CD4-positive, alpha-beta T cell treated with Interleukin-17A for 4 hours (primary cell): ENCODE measurements at regions not wholly inside any gene's neighbourhood (a gene's known extent, or its start where the extent isn't known, plus 50 kb on each side); places are given as distances from the start of the nearest gene placed in this dataset.

Experiments used
- DNase-seq: peaks from one replicate; pipeline ENCODE4 v3.0.0-alpha.2; 2020; ENCODE audit warnings: mixed read lengths

- DNase-seq, result no peak
Measured at GRCh38 chr5:175388531-175388930, 55.5 kb downstream of the DRD1 start.

- no peak for DNase-seq
Measured at GRCh38 chr5:175387144-175387543, 56.8 kb downstream of the DRD1 start.

- DNase-seq, result no peak
Measured at GRCh38 chr5:175386526-175386925, 57.5 kb downstream of the DRD1 start.

- no peak for DNase-seq
Measured at GRCh38 chr5:175385691-175386362, 58.2 kb downstream of the DRD1 start.

- no peak for DNase-seq
Measured at GRCh38 chr5:175384724-175385552, 59.0 kb downstream of the DRD1 start.

GRCh38 chr5:175383350-175383749 lies 60.6 kb downstream of the DRD1 start:
- DNase-seq, result no peak

GRCh38 chr5:175382171-175382570 lies 61.8 kb downstream of the DRD1 start:
- no peak for DNase-seq

GRCh38 chr5:175381130-175381529 lies 62.9 kb downstream of the DRD1 start:
- no peak for DNase-seq

GRCh38 chr5:175380701-175381100 lies 63.3 kb downstream of the DRD1 start:
- DNase-seq, result no peak

GRCh38 chr5:175379867-175380266 lies 64.1 kb downstream of the DRD1 start:
- DNase-seq, result no peak

- DNase-seq, result no peak
Measured at GRCh38 chr5:175378444-175379028, 65.4 kb downstream of the DRD1 start.

- DNase-seq, result no peak
Measured at GRCh38 chr5:175377816-175378215, 66.2 kb downstream of the DRD1 start.

GRCh38 chr5:175374166-175374875 lies 69.7 kb downstream of the DRD1 start:
- DNase-seq, result no peak

- DNase-seq, result no peak
Measured at GRCh38 chr5:175365866-175366265, 78.1 kb downstream of the DRD1 start.

- no peak for DNase-seq
Measured at GRCh38 chr5:175363300-175363699, 80.7 kb downstream of the DRD1 start.

GRCh38 chr5:175357995-175358394 lies 86.0 kb downstream of the DRD1 start:
- DNase-seq, result no peak

- no peak for DNase-seq
Measured at GRCh38 chr5:175356428-175356827, 87.6 kb downstream of the DRD1 start.

- no peak for DNase-seq
Measured at GRCh38 chr5:175354964-175355363, 89.0 kb downstream of the DRD1 start.

GRCh38 chr5:175353926-175354325 lies 90.1 kb downstream of the DRD1 start:
- DNase-seq, result no peak

GRCh38 chr5:175351897-175352590 lies 91.9 kb downstream of the DRD1 start:
- DNase-seq, result no peak

- DNase-seq, result no peak
Measured at GRCh38 chr5:175351126-175351525, 92.9 kb downstream of the DRD1 start.

GRCh38 chr5:175347931-175348330 lies 96.1 kb downstream of the DRD1 start:
- no peak for DNase-seq

- no peak for DNase-seq
Measured at GRCh38 chr5:175347027-175347426, 97.0 kb downstream of the DRD1 start.
